Mucosa of descending colon (tissue), 3 donors: ENCODE measurements at regions not wholly inside any gene's neighbourhood (a gene's known extent, or its start where the extent isn't known, plus 50 kb on each side); places are given as distances from the start of the nearest gene placed in this dataset.
"Not testable (repeated sequence)": the region's sequence is repeated elsewhere in the genome, so short reads cannot be mapped to it uniquely, and the experiment has no call there.

Experiments
- ATAC-seq: fragments of 200-7000 bp; cut with Tn5 transposase; one replicate; pipeline ENCODE4 v1.9.1; 2020; ENCODE audit warnings: mild to moderate bottlenecking, moderate library complexity
- DNase-seq, 3 donors: peaks; one replicate each; pipeline ENCODE4 v3.0.0-alpha.2; 2020
- H3K36me3 ChIP-seq: fragments of 200-600 bp; one replicate; pipeline ENCODE4 v1.8.0; 2021; ENCODE audit warnings: low read depth, mild to moderate bottlenecking
- H3K4me1 ChIP-seq: fragments of 200-600 bp; one replicate; pipeline ENCODE4 v1.8.0; 2021; ENCODE audit warnings: low read depth, mild to moderate bottlenecking
- H3K4me3 ChIP-seq: fragments of 200-600 bp; one replicate; pipeline ENCODE4 v1.8.0; 2021; ENCODE audit warnings: mild to moderate bottlenecking
- H3K9me3 ChIP-seq: fragments of 200-600 bp; one replicate; pipeline ENCODE4 v1.8.0; 2021; ENCODE audit warnings: mild to moderate bottlenecking
- CTCF ChIP-seq: fragments of 200-600 bp; IDR thresholded peaks from one replicate; pipeline ENCODE4 v1.8.0; 2022; ENCODE audit warnings: antibody characterized with exemption, mild to moderate bottlenecking
- intact Hi-C, 2 donors: fragments of 100-400 bp; cut with DNase I in 1 of 2; cut with micrococcal nuclease in 1 of 2; formaldehyde crosslinking; loops; one replicate each; pipeline versions ENCODE4 v1.11.0 to v1.11.1; 2022; cut with DNase I, micrococcal nuclease
- donor health status: DM: no; HTN: no; CAD: no; lungs with moderate emphysema.
- donor health status: DM: no; HTN: no; CAD: no.
- donor health status: DM: no; HTN: yes; CAD: no.

DNA sequence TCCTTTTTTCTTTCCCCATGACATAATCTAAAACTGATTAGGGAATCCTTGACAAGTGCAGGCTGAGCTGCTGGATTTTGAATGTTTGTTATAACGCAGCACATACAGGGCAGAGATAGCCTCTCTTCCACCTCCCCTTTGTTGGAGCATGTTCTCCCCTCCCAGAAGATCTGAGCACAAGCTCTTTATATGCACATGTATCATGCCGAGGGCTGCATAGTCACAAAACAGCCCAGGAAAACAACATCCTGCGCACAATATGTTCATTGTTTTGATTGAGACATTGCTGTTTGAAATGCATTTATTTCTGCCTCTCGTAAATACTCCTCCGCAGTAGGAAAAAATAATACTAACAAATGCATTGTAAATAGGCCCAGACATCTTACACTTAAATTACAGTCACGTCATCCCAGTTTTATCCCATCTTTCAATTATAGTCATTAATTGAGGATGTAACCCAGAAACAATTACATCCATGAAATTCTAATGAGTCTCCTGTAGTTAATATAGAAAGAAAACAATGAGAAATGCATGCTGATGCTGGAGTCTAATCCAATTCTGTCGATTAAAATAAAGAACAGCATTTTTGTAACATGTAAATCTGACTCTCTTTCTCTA is 401.8 kb downstream of the BTG1 start:
- no peaks in the 10 kb centered on the region for H3K36me3 ChIP-seq
- DNase-seq (no peak), ATAC-seq (no peak)
- no peak overlapping the region for H3K4me3 ChIP-seq
- no peaks in the 10 kb centered on the region for H3K4me1 ChIP-seq
- no peaks in the 10 kb centered on the region for H3K9me3 ChIP-seq
- no peak for TF ChIP-seq CTCF
- intact Hi-C loops = no loop called here

DNA sequence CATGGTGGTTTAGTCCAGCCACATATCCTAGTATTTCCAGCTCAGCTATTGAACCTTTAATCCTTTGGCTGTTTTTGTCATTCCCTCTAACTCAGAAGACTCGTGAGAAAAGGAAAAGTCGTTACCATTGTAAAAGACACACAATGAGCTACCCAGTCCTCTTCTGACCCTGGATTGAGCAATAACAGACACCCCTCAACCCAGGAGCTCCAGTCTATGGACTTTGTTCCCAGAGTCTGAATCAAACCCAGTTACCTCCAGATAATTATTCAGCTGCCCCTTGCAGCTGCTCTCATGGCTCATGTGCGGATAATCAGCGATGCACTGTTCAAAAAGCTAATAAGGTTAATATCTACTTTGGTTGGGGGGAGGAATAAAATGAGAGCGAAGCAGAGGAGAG is 402.4 kb downstream of the BTG1 start:
- H3K4me1 ChIP-seq = no peaks in the 10 kb centered on the region
- H3K36me3 ChIP-seq = no peaks in the 10 kb centered on the region
- intact Hi-C loops = no loop called here
- H3K9me3 ChIP-seq = no peaks in the 10 kb centered on the region
- ATAC-seq = no peak
- DNase-seq = no peak
- H3K4me3 ChIP-seq = no peak overlapping the region
- no peak for TF ChIP-seq CTCF

DNA sequence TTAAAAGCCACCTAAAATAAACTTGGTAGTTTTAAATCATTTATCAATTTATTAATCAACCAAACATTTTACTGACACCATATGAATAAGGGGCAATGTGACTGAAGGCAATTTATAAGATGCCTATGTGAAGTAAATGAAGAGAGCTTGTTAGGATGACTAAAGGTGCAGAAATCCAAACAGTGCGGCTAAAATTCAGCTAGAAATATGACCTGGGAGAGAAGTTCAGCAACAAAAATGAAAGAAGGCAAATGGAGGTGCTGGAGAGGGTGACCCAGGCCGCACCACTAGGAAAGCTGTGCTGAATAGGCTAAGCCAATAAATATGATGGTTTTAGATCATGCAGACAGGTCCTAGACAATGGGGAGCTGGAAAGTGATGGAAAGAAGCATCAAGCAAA is 403.7 kb downstream of the BTG1 start:
- H3K36me3 ChIP-seq = no peaks in the 10 kb centered on the region
- H3K4me1 ChIP-seq = no peaks in the 10 kb centered on the region
- ATAC-seq (no peak), DNase-seq (no peak)
- TF ChIP-seq CTCF = no peak
- intact Hi-C loops = no loop called here
- no peak overlapping the region for H3K4me3 ChIP-seq
- no peaks in the 10 kb centered on the region for H3K9me3 ChIP-seq

- DNase-seq, H3K4me3 ChIP-seq, H3K4me1 ChIP-seq, intact Hi-C loops, H3K9me3 ChIP-seq, H3K36me3 ChIP-seq, ATAC-seq: not testable (repeated sequence)
Measured at GRCh38 chr12:91733846-91734245, 411.8 kb downstream of the BTG1 start.

DNA sequence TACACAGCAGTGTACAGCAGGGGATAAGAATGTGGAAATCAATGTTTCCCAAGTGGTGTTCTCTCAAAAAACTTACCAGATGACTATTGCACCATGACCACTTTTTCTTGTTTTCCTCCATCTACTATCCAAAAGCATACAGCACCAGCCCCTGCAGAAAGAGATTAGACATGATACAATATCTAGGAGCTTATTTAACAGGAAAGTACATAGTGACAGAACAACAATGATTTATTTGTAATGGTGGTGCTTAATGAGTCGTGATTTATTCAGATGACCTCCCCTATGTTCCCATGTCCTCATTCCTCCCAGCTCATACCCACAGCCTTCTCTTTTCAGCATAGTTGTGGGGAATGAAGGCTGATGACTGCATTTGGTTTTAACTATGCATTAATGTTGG is 413.6 kb downstream of the BTG1 start:
- no peaks in the 10 kb centered on the region for H3K9me3 ChIP-seq
- intact Hi-C loops = no loop called here
- no peak for TF ChIP-seq CTCF
- H3K4me3 ChIP-seq = no peak overlapping the region
- H3K4me1 ChIP-seq = no peaks in the 10 kb centered on the region
- H3K36me3 ChIP-seq = no peaks in the 10 kb centered on the region
- DNase-seq = no peak
- ATAC-seq = no peak

DNA sequence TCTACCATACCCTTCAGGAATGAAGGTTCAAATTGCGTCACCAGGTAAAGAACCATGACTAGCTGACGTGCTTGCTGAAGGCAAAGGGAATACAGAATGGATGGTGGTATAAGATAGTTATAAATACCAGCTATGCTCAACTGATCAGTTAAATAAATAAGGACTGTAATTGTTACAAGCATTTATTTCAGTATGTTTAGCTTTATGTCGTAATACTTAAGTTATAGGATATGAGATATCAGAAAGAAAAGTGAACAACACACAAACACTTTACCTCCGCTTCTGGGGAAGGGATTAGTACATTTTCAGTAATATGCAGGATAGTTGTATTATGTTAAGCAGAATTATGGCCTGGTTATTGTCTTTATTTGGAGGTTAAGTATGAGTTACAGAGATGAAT is 416.1 kb downstream of the BTG1 start:
- no peak for TF ChIP-seq CTCF
- intact Hi-C loops = no loop called here
- H3K4me1 ChIP-seq = no peaks in the 10 kb centered on the region
- DNase-seq (no peak), ATAC-seq (no peak)
- no peak overlapping the region for H3K4me3 ChIP-seq
- H3K9me3 ChIP-seq = no peaks in the 10 kb centered on the region
- no peaks in the 10 kb centered on the region for H3K36me3 ChIP-seq
